ENCODE measurements at regions not wholly inside any gene's neighbourhood (a gene's known extent, or its start where the extent isn't known, plus 50 kb on each side); places are given as distances from the start of the nearest gene placed in this dataset.

GRCh38 chr1:29482064-29482463 is 245.7 kb downstream of the PTPRU start:
- Histone ChIP-seq H3K9me3 (no peaks in the 10 kb centered on the region), H3K27me3 (peaks cover 32% of the 10 kb centered on the region), H3K27ac (no peak overlapping the region), H3K4me1 (ENCODE audit: control insufficient read depth in 1 of 2, insufficient read depth in 1 of 2, low read depth in 1 of 2, low read length in 1 of 2) (no peaks in the 10 kb centered on the region), H3K4me3 (ENCODE audit: low read depth in 1 of 2, low read length in 1 of 2) (no peak overlapping the region), H3K36me3 (no peaks in the 10 kb centered on the region)
- TF ChIP-seq CTCF (IDR thresholded peaks at IDR 0.05), result no peak

- Histone ChIP-seq H3K27me3 (peaks cover 42% of the 10 kb centered on the region), H3K27ac (no peak overlapping the region), H3K36me3 (no peaks in the 10 kb centered on the region), H3K4me1 (ENCODE audit: control insufficient read depth in 1 of 2, insufficient read depth in 1 of 2, low read depth in 1 of 2, low read length in 1 of 2) (no peaks in the 10 kb centered on the region), H3K4me3 (ENCODE audit: low read depth in 1 of 2, low read length in 1 of 2) (no peak overlapping the region), H3K9me3 (no peaks in the 10 kb centered on the region)
- TF ChIP-seq CTCF (IDR thresholded peaks at IDR 0.05), result no peak
Observed at GRCh38 chr1:29481031-29481430, 244.7 kb downstream of the PTPRU start.

- peaks cover 45% of the 10 kb centered on the region for H3K27me3 ChIP-seq
- H3K4me3 ChIP-seq (ENCODE audit: low read depth in 1 of 2, low read length in 1 of 2), result no peak overlapping the region
- no peaks in the 10 kb centered on the region for H3K9me3 ChIP-seq
- no peak overlapping the region for H3K27ac ChIP-seq
- TF ChIP-seq CTCF (IDR thresholded peaks at IDR 0.05), result no peak
- H3K36me3 ChIP-seq, result no peaks in the 10 kb centered on the region
- no peaks in the 10 kb centered on the region for H3K4me1 ChIP-seq (ENCODE audit: control insufficient read depth in 1 of 2, insufficient read depth in 1 of 2, low read depth in 1 of 2, low read length in 1 of 2)
Observed at GRCh38 chr1:29478879-29479278, 242.6 kb downstream of the PTPRU start.

GRCh38 chr1:29478151-29478791 is 241.9 kb downstream of the PTPRU start:
- Histone ChIP-seq H3K36me3 (no peaks in the 10 kb centered on the region), H3K27me3 (peaks cover 45% of the 10 kb centered on the region), H3K4me1 (ENCODE audit: control insufficient read depth in 1 of 2, insufficient read depth in 1 of 2, low read depth in 1 of 2, low read length in 1 of 2) (no peaks in the 10 kb centered on the region), H3K9me3 (no peaks in the 10 kb centered on the region), H3K27ac (no peak overlapping the region), H3K4me3 (ENCODE audit: low read depth in 1 of 2, low read length in 1 of 2) (no peak overlapping the region)
- TF ChIP-seq CTCF (IDR thresholded peaks at IDR 0.05), result no peak

GRCh38 chr1:29475326-29475725 is 239.0 kb downstream of the PTPRU start:
- H3K4me1 ChIP-seq (ENCODE audit: control insufficient read depth in 1 of 2, insufficient read depth in 1 of 2, low read depth in 1 of 2, low read length in 1 of 2), result no peaks in the 10 kb centered on the region
- no peaks in the 10 kb centered on the region for H3K9me3 ChIP-seq
- H3K27me3 ChIP-seq, result peaks cover 45% of the 10 kb centered on the region
- no peak overlapping the region for H3K4me3 ChIP-seq (ENCODE audit: low read depth in 1 of 2, low read length in 1 of 2)
- no peaks in the 10 kb centered on the region for H3K36me3 ChIP-seq
- no peak for TF ChIP-seq CTCF (IDR thresholded peaks at IDR 0.05)
- H3K27ac ChIP-seq, result no peak overlapping the region
